Keratinocyte (primary cell): ENCODE measurements at regions not wholly inside any gene's neighbourhood (a gene's known extent, or its start where the extent isn't known, plus 50 kb on each side); places are given as distances from the start of the nearest gene placed in this dataset.

Experiments
- EZH2 ChIP-seq: IDR thresholded peaks from one replicate; pipeline ENCODE4 v1.6.1; 2012; ENCODE audit warnings: inconsistent platforms, mild to moderate bottlenecking, low read length, moderate library complexity
- TF ChIP-seq, protein P1 (sequence below), 3 experiments: IDR thresholded peaks in 1 of 3; conservative IDR thresholded peaks in 1 of 3; optimal IDR thresholded peaks in 1 of 3; 2 replicates in 2 of 3; 3 replicates in 1 of 3; pipeline versions ENCODE3 to v1.5.1; 2011; ENCODE audit warnings: low read length in 3 of 3, mild to moderate bottlenecking in 3 of 3, moderate library complexity in 2 of 3, control low read depth in 1 of 3, inconsistent platforms in 1 of 3; ENCODE audit not compliant: insufficient read depth in 2 of 3; ENCODE audit errors: extremely low read depth in 1 of 3

DNA sequence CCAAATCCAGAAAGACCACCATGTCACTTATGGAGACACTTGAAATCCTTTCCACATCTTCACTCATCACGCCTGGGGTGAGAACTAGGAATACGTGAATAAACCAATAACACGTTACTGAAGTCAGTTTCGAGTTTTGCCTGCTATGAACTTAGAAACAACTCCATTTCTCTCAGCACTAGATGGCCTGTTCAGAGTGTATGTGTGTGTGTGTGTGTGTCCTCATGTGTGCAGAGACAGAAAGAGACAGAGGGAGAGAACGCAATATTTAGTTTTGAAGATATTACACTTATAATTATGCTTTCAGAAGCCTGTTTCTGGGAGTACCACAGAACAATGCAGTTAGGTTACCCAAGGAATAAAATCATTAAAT lies 81.2 kb upstream of the CCN6 start:
- TF ChIP-seq, protein P1, sequence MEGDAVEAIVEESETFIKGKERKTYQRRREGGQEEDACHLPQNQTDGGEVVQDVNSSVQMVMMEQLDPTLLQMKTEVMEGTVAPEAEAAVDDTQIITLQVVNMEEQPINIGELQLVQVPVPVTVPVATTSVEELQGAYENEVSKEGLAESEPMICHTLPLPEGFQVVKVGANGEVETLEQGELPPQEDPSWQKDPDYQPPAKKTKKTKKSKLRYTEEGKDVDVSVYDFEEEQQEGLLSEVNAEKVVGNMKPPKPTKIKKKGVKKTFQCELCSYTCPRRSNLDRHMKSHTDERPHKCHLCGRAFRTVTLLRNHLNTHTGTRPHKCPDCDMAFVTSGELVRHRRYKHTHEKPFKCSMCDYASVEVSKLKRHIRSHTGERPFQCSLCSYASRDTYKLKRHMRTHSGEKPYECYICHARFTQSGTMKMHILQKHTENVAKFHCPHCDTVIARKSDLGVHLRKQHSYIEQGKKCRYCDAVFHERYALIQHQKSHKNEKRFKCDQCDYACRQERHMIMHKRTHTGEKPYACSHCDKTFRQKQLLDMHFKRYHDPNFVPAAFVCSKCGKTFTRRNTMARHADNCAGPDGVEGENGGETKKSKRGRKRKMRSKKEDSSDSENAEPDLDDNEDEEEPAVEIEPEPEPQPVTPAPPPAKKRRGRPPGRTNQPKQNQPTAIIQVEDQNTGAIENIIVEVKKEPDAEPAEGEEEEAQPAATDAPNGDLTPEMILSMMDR (optimal IDR thresholded peaks at IDR 0.05 in 1 of 3, IDR thresholded peaks at IDR 0.05 in 1 of 3, conservative IDR thresholded peaks at IDR 0.05 in 1 of 3; ENCODE audit: extremely low read depth in 1 of 3, insufficient read depth in 2 of 3, low read length in 3 of 3): no peak
- no peak for TF ChIP-seq EZH2
